Thyroid gland (tissue), 4 donors: ENCODE measurements at regions not wholly inside any gene's neighbourhood (a gene's known extent, or its start where the extent isn't known, plus 50 kb on each side); places are given as distances from the start of the nearest gene placed in this dataset.

Experiments
- POLR2A ChIP-seq, 2 donors: fragments of 450-650 bp; IDR thresholded peaks; one replicate each; pipeline ENCODE4 v1.6.1; 2017; ENCODE audit warnings: antibody characterized with exemption in 2 of 2, mild to moderate bottlenecking in 2 of 2, moderate library complexity in 1 of 2
- TF ChIP-seq, protein P1 (sequence below), 6 experiments: fragments of 200-600 bp in 3 of 6; fragments of 450-650 bp in 3 of 6; sonication (generic) in 3 of 6; IDR thresholded peaks; one replicate each; pipeline ENCODE4 v1.5.1; 2016 to 2019; ENCODE audit warnings: antibody characterized with exemption in 6 of 6, mild to moderate bottlenecking in 2 of 6, inconsistent platforms in 1 of 6, moderate library complexity in 1 of 6

DNA sequence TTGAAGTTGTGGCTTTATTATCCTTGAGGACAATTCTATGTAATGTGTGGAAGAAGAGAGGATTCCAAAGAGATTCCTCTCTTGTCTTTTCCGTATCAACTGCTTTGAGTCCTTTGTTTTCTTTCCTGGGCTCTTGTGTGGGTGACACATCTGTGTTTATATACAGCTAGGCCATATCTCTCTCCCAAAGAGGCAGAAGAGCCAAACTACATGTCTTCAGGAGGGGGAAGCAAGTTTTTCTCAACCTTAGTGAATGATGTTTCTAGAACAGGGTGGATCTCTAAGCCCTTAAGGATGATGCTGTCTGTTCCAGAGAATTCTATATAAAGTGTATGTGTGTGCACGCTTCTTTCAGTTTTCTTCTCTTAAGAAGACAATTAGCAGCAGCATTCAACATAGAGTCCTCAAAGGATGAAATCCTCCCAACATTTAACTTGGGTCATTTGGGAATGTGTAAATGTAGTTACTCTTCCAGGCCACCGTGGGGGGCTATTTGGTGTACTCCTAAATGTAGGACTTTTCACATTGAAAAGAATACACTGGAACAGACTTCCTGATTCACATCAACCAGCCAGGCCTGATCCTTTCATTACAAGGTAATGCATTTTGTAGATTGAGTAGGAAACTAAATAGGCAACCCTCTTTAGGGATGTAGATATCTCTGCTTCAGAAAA lies 92.8 kb upstream of the EEF1E1 start:
- TF ChIP-seq, protein P1, sequence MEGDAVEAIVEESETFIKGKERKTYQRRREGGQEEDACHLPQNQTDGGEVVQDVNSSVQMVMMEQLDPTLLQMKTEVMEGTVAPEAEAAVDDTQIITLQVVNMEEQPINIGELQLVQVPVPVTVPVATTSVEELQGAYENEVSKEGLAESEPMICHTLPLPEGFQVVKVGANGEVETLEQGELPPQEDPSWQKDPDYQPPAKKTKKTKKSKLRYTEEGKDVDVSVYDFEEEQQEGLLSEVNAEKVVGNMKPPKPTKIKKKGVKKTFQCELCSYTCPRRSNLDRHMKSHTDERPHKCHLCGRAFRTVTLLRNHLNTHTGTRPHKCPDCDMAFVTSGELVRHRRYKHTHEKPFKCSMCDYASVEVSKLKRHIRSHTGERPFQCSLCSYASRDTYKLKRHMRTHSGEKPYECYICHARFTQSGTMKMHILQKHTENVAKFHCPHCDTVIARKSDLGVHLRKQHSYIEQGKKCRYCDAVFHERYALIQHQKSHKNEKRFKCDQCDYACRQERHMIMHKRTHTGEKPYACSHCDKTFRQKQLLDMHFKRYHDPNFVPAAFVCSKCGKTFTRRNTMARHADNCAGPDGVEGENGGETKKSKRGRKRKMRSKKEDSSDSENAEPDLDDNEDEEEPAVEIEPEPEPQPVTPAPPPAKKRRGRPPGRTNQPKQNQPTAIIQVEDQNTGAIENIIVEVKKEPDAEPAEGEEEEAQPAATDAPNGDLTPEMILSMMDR (IDR thresholded peaks at IDR 0.05) = no peak
- no peak for TF ChIP-seq POLR2A (IDR thresholded peaks at IDR 0.05)
